Astrocyte of the hippocampus (primary cell): ENCODE measurements at regions not wholly inside any gene's neighbourhood (a gene's known extent, or its start where the extent isn't known, plus 50 kb on each side); places are given as distances from the start of the nearest gene placed in this dataset.
A peak's percentile ranks its signal among the peaks of the same experiment; 100 is the strongest.
"Not testable (repeated sequence)": the region's sequence is repeated elsewhere in the genome, so short reads cannot be mapped to it uniquely, and the experiment has no call there.

Experiments used
- DNase-seq: peaks from one replicate; pipeline ENCODE4 v3.0.0; 2011; ENCODE audit warnings: low read depth, low spot score

DNA sequence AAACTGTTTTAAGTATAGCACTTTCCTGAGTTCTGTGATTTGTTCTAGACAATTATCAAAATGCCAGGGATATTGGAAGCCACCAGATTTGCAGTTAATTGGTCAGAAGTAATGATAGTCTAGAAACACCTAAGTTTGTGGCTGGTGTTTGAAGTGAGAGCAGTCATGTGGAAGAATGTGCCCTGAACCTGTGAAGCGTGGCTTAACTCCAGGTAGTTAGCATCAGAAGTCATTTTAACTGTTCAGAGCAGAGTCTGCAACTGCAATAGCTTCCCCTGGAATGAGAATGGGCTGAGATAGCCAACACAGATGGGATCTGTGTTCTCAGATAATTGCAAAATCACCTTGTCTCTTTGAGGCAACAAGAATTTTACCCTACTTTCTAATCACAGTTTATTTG lies 255.1 kb upstream of the GK2 start:
- DNase-seq = peak; percentile 34

DNA sequence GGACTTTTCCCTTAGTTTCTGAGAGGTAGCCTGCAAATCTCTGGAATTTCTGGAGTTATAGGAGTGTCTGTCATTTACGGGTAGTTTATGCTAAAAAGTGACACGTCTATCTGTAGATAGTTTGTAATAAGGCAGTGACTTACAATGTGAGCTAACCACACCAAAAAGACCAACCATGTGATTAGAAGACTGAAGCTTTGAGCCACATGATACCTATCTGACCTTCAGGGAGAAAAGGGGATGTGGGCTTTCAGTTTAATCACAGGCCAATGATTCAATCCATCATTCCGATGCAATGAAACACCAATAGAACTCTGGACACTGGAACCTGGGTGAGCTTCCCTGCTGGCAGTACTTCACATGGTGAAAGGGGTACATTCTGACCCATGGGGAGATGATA lies 254.6 kb upstream of the GK2 start:
- no peak for DNase-seq

DNA sequence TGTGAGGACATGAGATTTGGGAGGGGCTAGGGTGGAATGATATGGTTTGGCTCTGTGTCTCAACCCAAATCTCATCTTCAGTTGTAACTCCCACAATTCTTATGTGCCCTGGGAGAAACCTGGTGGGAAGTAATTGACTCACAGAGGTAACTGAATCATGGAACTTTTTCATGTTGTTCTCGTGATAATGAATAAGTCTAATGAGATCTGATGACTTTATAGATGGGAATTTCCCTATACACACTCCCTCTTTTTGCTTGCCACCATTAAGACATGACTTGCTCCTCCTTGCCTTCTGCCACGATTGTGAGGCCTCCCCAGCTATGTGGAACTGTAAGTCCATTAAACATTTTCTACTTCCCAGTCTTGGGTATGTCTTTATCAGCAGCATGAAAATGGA lies 253.2 kb upstream of the GK2 start:
- no peak for DNase-seq

DNA sequence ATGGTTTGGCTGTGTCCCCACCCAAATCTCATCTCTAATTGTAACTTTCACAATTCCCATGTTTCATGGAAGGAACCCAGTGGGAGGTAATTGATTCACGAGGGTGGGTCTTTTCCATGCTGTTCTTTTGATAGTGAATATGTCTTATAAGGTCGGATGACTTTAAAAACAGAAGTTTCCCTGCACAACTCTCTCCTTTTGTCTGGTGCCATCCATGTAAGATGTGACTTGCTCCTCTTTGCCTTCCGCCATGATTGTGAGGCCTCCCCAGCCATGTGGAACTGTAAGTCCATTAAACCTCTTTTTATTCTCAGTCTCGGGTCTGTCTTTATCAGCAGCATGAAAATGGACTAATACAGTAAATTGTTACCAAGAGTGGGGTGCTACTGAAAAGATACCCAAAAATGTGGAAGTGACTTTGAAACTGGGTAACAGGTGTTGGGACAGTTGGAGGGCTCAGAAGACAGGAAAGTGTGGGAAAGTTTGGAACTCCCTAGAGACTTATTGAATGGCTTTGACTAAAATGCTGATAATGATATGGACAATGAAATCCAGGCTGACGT lies 251.4 kb upstream of the GK2 start:
- DNase-seq = not testable (repeated sequence)

DNA sequence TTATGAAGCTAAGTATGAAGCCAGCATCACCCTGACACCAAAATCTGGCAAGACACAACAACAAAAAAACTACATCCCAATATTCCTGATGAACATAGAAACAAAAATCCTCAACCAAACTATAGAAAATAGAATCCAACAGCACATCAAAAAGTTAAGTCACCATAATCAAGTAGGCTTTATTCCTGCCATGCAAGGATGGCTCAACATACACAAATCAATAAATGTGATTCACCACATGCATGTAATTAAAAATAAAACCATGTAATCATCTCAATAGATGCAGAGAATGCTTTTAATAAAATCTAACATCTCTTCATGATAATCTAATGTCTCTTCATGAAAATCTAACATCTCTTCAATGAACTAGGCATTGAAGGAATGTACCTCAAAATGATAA lies 249.4 kb upstream of the GK2 start:
- DNase-seq = no peak

DNA sequence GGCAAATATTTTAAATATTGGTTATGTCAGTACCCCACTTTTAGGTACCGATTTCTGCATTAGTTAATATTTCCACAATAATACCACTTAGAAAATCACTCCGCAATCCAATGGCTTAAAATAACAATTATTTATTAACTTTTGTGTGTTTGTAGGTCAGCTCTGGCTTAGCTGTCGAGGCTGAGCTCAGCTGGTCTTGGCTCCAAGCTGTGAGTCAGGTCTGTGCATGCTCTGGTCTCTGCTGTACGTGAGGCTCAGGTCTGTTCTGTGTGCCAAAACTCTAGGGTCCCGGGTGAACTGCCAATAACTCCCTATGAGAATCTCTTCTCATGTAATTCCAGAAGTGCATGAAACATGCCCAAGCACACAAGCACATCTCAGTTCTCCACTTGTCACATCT lies 245.8 kb upstream of the GK2 start:
- DNase-seq = peak; percentile 22

DNA sequence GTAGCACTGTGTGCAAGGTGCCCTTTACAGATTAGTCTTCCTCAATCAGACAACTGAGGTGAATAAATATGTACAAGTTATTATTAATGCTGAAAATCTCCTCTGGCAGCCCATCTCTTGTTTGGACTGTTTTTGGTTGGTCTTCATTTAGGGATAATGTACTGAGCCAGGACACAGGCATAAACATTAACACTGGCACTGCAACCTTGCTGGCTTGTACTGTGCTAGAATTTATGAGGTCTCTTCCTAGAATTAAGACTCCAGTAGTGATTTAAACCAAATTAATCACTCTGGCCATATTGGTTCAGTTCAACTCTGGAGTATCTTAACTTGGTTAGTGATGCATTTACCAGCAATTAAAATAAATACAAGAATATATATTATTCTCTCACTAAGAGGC lies 244.7 kb upstream of the GK2 start:
- no peak for DNase-seq

DNA sequence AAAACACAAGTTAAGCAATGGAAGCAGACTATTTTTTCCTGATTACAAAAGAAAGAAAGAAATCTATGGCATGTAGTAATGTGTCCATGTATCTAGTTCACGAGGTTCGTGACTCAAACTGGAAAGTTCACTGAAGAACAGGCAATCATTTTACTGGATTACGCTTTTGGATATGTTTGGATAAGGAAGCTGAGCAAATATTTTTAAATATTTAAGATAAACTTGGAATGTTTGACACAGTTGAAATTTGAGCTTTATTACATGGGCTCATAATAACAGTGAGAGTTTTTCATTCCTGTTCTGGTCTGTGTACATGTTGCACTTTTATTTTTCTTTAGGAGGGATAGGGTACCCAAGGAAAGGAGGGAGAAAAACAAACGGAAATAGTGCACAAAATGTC lies 244.2 kb upstream of the GK2 start:
- DNase-seq = peak; percentile 41

DNA sequence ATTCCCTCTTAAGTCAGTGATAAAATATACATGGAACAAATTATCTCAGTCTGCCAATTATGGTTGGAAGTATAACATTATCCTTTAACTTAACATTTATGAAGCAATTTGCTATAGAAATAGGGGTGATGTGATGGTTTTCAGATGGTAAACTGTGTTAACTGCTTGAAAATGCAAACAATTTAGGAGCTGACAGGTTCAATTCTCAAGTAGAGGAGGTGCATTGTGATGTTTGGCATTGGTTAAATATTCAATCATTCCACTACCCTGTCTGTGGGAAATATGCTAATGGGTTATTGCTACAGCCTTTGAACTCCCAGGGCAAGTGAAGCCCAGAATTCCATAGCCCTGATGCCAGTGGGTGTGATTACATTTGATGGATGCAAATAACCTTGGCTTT lies 243.4 kb upstream of the GK2 start:
- DNase-seq = peak; percentile 80

DNA sequence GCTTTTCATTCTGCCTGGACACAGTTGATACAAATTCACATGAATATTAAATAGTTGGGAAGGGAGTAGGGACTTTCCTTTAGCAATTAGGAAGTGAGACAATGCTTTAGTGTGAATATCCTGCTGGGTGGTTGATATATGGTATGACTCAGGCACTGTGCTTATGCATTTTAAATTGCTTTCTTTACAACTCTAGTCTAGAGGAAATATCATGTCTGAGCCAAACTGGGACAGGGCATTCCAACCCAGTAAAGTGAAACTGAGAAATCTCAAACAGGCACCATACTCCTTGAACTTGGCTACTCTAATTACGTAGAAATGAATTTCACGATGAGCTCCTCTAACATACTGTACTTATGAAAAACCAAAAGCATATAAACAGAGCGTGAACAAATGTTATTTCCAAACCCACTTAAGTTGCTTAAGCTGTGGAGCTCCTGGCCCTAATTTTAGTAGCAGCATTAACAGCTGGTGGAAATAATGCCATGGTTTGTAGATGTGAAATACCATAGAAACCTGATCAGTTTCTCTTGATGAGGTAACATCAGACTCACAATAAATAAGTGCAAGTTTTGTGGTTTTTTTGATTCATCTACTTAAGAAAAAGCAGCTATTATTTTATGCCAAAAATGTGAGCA lies 242.9 kb upstream of the GK2 start:
- DNase-seq = peak; percentile 85

DNA sequence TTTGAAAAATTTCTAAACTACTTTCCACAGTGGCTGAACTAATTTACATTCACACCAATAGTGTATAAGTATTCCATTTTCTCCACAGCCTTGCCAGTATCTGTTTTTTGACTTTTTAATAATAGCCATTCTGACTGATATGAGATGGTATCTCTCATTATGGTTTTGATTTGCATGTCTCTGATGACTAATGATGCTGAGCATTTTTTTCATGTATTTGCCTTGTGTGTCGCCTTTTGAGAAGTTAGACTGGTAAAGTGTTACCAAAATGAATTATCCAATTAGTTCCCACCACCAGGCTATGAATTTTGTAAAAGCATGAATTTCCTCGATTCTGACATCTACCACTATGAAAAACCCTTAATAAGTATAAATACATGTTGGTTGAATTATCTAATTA lies 242.2 kb upstream of the GK2 start:
- DNase-seq = peak; percentile 21

DNA sequence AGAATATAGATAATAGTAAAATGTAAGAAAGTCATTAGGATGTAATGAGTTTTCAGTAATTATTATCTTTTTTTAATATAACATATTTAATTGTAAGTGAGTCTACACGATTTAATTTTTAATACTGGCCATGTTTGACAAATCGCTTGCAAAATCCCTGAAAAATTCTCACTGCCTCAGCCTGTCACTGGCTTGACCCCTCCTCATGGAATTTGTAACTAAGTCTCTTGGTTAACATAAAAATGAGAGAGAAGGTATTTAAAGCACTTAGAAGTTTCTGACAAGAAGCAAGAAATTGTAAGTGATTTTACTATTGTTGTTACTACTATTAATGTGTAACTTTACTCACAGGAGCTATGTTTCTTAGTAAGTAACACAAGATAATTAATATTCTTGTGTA lies 237.9 kb upstream of the GK2 start:
- DNase-seq = no peak

DNA sequence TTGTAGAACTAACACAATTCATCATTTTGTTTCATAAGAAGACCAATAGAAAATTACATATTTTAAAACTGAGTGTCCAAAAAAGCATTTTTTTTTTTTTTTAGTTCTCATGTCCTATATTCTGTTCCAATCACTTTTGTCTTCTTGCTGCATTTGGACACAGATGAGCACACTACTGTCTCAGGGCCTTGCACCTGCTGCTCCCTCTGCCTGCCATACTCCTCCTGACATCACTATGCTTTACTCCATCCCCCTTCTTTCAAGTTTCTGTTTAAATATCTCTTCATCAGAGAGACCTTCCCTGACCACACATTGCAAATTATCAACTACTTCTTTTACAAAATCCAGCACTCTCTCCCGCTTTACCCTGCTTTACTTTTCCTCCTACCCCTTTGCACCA lies 230.7 kb upstream of the GK2 start:
- no peak for DNase-seq

DNA sequence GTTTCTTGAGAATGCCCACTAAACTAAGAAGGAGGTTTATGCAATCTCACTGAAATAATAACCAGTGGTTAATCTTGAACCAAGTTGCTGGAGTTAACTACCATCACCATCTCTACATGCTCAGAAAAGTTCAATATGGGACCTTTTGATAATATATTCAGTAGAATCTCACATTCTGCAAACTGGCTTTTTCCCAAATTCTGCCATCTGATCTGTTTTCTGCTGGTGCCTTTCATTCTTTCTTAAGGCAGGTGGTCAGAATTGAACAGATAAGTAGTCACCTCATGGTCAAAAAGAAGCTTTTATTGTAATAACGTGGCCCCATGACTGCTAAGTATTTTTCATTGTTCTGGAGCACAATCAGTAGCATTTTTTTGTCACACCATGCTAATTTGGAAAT lies 229.0 kb upstream of the GK2 start:
- no peak for DNase-seq

DNA sequence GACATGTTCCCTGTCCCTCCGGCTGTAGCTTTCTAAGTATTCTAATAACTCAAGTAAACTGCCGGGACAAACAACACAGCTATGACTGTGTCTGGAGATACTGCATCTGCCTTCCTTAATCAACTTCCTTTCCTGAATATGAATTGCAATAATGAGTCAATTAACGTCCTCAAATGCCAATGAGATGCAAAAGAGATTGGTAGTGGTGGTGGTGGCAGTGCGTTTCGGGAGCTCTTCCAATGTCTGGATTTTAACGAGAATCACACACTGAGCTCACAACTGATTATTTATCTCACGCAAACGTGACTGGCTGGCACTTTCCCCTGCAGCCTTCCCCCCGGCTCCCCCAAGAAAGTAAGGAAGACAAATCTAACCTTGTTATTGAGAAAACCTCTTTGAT lies 226.1 kb upstream of the GK2 start:
- no peak for DNase-seq

DNA sequence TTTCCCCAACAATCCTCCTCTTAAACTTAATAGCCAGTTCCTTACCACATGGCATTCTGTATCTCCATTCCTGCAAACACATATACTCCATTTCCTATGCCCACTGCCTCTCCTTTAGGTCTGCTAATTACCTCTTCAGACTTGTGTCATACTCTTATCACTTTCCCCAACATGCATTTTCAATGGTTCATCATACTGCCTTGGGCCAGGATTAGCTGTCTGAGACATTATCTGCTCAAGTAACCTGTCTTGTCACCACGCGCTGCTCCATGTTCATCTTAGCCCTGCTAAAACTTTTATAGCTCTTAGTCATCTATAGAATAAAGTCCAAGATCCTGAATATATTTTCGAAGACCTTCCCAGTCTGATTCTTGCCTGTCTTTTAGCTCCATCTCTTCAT lies 224.1 kb upstream of the GK2 start:
- DNase-seq = no peak

DNA sequence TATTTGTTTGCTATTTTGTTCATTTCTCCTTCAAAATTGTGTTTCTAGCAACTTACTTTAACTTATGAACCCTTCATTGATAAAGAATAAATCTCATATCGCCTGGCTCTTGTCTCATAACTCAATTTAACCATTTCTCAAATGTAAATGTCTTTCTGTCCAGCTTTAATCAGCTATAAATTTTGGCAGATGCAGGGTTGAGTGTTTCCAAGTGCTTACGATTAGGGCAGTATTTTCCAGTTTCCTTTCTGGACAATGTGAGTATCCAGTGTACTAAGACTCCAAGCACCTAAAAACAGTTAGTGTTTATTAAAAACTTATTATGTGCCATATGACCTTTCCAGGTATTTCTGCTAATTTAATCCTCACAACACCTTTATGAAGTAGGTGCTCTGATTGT lies 218.6 kb upstream of the GK2 start:
- DNase-seq = no peak

DNA sequence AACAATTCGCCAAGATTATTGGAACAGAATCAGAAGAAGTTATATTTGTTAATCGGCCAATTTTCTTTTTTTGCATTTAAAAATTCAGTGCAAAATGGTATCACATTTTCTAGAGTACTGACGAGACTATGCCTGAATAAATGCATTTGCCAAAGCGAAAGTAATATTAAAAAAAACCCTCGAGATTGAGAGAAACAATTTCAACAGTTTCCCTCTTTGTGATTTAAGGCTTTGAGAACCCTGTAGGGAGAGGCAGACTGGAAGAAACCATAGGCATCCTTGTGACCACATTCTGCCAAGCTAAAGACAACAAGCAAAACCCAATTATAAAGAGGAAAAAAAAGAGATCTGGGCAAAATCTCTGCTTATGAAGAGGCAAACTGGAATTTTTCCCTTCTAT lies 218.1 kb upstream of the GK2 start:
- DNase-seq = peak; percentile 37

DNA sequence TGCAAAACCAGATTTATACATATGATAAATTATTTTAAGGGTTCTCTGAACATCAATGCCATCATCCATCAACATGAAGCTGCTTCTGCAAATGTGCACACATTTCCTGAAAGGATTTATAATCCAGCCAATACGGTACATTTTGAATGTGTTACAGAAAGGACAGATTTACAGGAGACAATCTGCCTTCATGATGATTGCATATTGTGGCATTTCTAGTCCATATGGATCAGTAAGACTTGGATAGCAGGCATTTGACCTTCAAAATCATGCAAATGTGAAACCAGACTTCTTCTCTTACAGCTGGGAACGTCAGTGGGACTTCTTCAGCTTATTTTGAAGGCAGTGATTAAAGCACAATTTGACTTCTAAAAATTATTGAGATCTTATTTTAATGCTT lies 217.3 kb upstream of the GK2 start:
- DNase-seq = no peak

DNA sequence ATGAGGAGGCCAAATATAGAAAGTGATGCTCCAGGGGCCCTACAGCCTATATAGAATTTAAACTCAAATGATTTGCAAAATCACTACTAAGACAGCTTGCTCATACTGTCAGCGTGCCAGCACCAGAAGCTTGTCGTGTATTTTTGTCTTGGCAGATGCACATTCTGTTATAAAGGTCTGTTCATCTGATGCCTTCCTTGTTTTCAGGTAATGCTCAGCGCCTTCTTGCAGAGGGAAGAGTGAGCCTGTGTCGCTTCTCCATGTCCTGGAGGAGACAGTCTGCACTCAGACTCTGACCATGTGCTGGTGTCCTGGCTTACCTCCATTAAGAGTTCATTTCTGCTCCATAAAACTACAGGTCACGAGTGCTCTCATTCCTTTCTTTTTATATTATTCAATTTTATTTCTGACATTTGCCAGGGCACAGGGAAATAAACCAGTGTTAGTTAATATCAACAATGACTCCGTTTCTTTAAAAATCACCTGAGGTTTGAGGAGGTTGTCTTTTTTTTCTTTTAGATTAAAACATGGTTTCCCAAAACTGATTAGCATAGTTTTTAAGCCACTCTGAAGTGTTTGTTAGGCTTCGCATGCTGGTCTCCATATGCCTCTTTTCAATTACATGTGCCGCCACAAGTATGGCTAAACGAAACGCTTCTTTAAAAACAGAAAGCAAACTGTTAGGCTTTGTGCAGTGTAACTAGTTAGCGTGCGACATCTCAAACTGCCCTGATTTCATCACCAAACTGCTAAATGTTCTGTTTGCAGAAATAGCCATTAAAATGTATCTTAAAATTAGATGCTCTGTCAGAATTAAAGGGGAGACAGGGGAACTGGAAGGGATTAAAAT lies 215.2 kb upstream of the GK2 start:
- DNase-seq = peak; percentile 11

DNA sequence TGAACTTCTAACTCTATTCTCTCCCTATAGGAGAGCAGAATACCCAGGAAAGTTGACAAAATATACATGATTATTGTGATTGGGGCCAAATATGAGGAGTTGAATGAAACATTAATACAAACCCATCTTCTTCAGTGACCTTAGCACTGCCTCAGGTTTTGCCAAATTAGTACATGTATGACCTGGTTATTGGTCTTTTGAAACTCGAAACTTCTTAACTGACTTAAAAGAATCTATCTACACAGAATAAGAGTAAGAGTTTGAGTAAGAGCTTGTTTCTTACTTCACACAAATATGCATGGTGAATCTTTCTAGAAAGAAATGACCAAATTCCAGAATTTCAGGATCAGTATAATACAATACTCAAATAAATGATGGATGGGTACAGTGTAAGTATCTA lies 213.0 kb upstream of the GK2 start:
- no peak for DNase-seq

DNA sequence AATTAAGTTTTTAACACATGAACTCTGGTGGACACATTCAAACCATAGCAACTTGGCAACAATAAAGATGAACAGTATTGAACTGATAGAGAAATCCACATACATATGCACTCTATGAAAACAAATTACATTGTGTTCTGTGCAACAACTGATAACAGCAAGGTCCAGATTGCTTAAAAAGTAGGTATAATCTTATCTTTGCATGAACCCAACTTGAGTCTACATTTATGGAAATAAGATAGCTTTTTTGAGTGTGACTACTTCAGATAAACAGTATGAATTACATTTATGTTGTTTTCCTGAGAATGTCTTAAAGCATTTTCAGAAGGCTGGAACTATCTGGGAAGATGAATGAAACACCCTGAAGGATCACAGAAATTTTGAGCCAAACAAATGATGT lies 212.6 kb upstream of the GK2 start:
- no peak for DNase-seq

DNA sequence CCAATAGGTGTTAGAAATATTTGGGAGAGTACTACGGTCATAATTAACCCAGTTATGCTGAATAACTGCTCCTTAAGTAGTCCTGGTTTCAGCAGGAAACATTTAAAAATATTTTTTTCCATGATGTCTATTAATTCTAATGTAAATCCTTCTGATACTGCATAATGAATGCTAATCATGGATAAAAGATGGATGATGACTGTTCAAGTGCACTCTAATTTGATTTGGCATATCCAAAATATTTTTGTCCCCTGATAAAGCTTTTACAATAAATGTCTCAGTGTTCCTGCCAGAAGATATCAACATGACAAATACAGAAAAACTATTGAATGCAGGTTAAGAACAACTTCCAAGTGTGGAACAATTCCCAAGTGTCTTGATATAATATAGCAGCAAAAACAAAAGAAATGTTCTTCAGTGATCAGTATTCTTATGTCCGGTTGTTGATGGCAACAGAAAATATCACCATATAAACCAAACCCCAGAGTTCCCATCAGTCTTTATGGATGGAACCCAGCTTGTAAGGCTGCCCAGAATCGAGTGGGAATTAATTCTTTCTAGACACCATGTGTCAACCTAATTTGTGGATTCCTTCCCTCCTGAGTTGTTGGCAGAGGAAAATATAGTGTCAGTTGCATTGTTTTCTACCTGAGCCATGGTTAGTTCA lies 205.4 kb upstream of the GK2 start:
- no peak for DNase-seq
